IMR-90 (cell line): ENCODE measurements at regions not wholly inside any gene's neighbourhood (a gene's known extent, or its start where the extent isn't known, plus 50 kb on each side); places are given as distances from the start of the nearest gene placed in this dataset.

Experiments
- ATAC-seq: fragments of 200-7000 bp; cut with Tn5 transposase; 2 replicates; pipeline ENCODE4 v1.9.1; 2020; ENCODE audit warnings: low read depth, mild to moderate bottlenecking, moderate library complexity
- BruUV-seq: library from RNA; stranded (reverse); fragments of 400-500 nt; replicated peaks from 2 replicates; lab custom pipeline; 2021; lab: Mats Ljungman, UMichigan
- CTCF ChIA-PET: fragments of 300-600 bp; formaldehyde crosslinking; extraction: SDS; loops from one replicate; lab custom pipeline; 2021; ENCODE audit warnings: antibody characterized with exemption; lab: Yijun Ruan, JAX
- POLR2A ChIA-PET: fragments of 300-600 bp; sonication (Branson Sonifier 250); formaldehyde crosslinking; loops from one replicate; lab custom pipeline; 2022; ENCODE audit warnings: antibody characterized with exemption; ENCODE audit not compliant: unreplicated experiment; lab: Charles Lee
- DNase-seq: peaks from one replicate; pipeline ENCODE4 v3.0.0; 2013
- H2AFZ ChIP-seq: replicated peaks from 2 replicates; pipeline ENCODE3; 2013; ENCODE audit warnings: low read length, mild to moderate bottlenecking; ENCODE audit not compliant: poor library complexity
- H2AK5ac ChIP-seq: 2 replicates; pipeline ENCODE4 v1.6.1; 2013; ENCODE audit warnings: low read depth, low read length, inconsistent platforms
- H2AK9ac ChIP-seq: replicated peaks from 2 replicates; pipeline ENCODE3; 2013; ENCODE audit warnings: mild to moderate bottlenecking, low read depth, low read length, moderate library complexity; ENCODE audit not compliant: poor library complexity
- H2BK120ac ChIP-seq: 2 replicates; pipeline ENCODE4 v1.6.1; 2013; ENCODE audit warnings: low read depth, low read length, inconsistent platforms
- H2BK15ac ChIP-seq: 3 replicates; pipeline ENCODE4 v1.6.1; 2013; ENCODE audit warnings: low read depth, low read length, inconsistent platforms
- H2BK20ac ChIP-seq: 2 replicates; pipeline ENCODE4 v1.6.1; 2013; ENCODE audit warnings: low read depth, mild to moderate bottlenecking, inconsistent platforms, low read length, moderate library complexity
- H2BK5ac ChIP-seq: 2 replicates; pipeline ENCODE4 v1.6.1; 2013; ENCODE audit warnings: mild to moderate bottlenecking, low read depth, low read length, inconsistent platforms; ENCODE audit not compliant: poor library complexity, severe bottlenecking
- H3K14ac ChIP-seq: replicated peaks from 2 replicates; pipeline ENCODE4 v1.6.1; 2013; ENCODE audit warnings: low read depth, low read length, inconsistent platforms
- H3K18ac ChIP-seq: 2 replicates; pipeline ENCODE4 v1.6.1; 2013; ENCODE audit warnings: low read depth, low read length, control low read depth
- H3K23ac ChIP-seq: 2 replicates; pipeline ENCODE4 v1.6.1; 2013; ENCODE audit warnings: low read depth, low read length, inconsistent platforms
- H3K27ac ChIP-seq: 2 replicates; pipeline ENCODE4 v1.5.1; 2013; ENCODE audit warnings: mild to moderate bottlenecking, control low read depth, low read length; ENCODE audit not compliant: insufficient read depth
- H3K27me3 ChIP-seq: 2 replicates; pipeline ENCODE4 v1.6.1; 2013; ENCODE audit warnings: low read length; ENCODE audit not compliant: control insufficient read depth, insufficient read depth
- H3K36me3 ChIP-seq: 2 replicates; pipeline ENCODE4 v1.6.1; 2013; ENCODE audit warnings: low read length, mixed read lengths; ENCODE audit not compliant: control insufficient read depth, insufficient read depth
- H3K4ac ChIP-seq: 2 replicates; pipeline ENCODE4 v1.6.1; 2013; ENCODE audit warnings: low read depth, low read length, inconsistent platforms
- H3K4me1 ChIP-seq: 2 replicates; pipeline ENCODE4 v1.6.1; 2013; ENCODE audit warnings: low read length, mixed read lengths; ENCODE audit not compliant: control insufficient read depth, insufficient read depth
- H3K4me2 ChIP-seq: 2 replicates; pipeline ENCODE4 v1.6.1; 2013; ENCODE audit warnings: low read depth, mild to moderate bottlenecking, control low read depth, low read length, moderate library complexity
- H3K4me3 ChIP-seq: 2 replicates; pipeline ENCODE4 v1.5.1; 2013; ENCODE audit warnings: low read depth, mild to moderate bottlenecking, control low read depth, low read length, moderate library complexity; ENCODE audit not compliant: insufficient read depth
- H3K56ac ChIP-seq: 2 replicates; pipeline ENCODE4 v1.6.1; 2013; ENCODE audit warnings: low read length, inconsistent platforms; ENCODE audit not compliant: insufficient read depth; ENCODE audit errors: extremely low read depth
- H3K79me1 ChIP-seq, 2 experiments: 2 replicates each; pipeline ENCODE4 v1.6.1; 2013; ENCODE audit warnings: low read length in 2 of 2, inconsistent platforms in 1 of 2, low read depth in 1 of 2
- H3K9ac ChIP-seq: 2 replicates; pipeline ENCODE4 v1.6.1; 2013; ENCODE audit warnings: low read depth, low read length, control low read depth
- H3K9me1 ChIP-seq: 2 replicates; pipeline ENCODE4 v1.6.1; 2013; ENCODE audit warnings: low read length, inconsistent platforms; ENCODE audit not compliant: insufficient read depth
- H3K9me3 ChIP-seq: 2 replicates; pipeline ENCODE4 v1.6.1; 2013; ENCODE audit warnings: low read length; ENCODE audit not compliant: control insufficient read depth, insufficient read depth
- H4K20me1 ChIP-seq: 2 replicates; pipeline ENCODE4 v1.6.1; 2013; ENCODE audit warnings: low read length, inconsistent platforms; ENCODE audit not compliant: insufficient read depth
- H4K5ac ChIP-seq: 2 replicates; pipeline ENCODE4 v1.6.1; 2013; ENCODE audit warnings: mild to moderate bottlenecking, low read depth, low read length, control low read depth
- H4K8ac ChIP-seq, 2 experiments: 2 replicates each; pipeline ENCODE4 v1.6.1; 2013; ENCODE audit warnings: low read depth in 2 of 2, low read length in 2 of 2, control low read depth in 1 of 2, inconsistent platforms in 1 of 2
- H4K91ac ChIP-seq: 2 replicates; pipeline ENCODE4 v1.6.1; 2013; ENCODE audit warnings: low read depth, low read length, inconsistent platforms; ENCODE audit not compliant: insufficient read depth
- CEBPB ChIP-seq: IDR thresholded peaks from 2 replicates; pipeline ENCODE4 v1.6.1; 2012; ENCODE audit warnings: low read depth, low read length, improper control_type of control experiment
- CTCF ChIP-seq: conservative IDR thresholded peaks from 2 replicates; pipeline ENCODE4 v1.5.1; 2012; ENCODE audit warnings: mild to moderate bottlenecking, low read depth, low read length, improper control_type of control experiment
- ELK1 ChIP-seq: fragments of 150-350 bp; IDR thresholded peaks from 2 replicates; pipeline ENCODE4 v1.6.1; 2016; ENCODE audit warnings: low read depth, mild to moderate bottlenecking, low read length, moderate library complexity, borderline replicate concordance
- FOS ChIP-seq: fragments of 150-350 bp; IDR thresholded peaks from 2 replicates; pipeline ENCODE4 v1.6.1; 2016; ENCODE audit warnings: low read depth, low read length
- MAFK ChIP-seq: IDR thresholded peaks from 2 replicates; pipeline ENCODE4 v1.6.1; 2012; ENCODE audit warnings: low read depth, low read length, improper control_type of control experiment
- MAZ ChIP-seq: IDR thresholded peaks from 2 replicates; pipeline ENCODE4 v1.6.1; 2012; ENCODE audit warnings: low read depth, mild to moderate bottlenecking, low read length, improper control_type of control experiment, moderate library complexity, borderline replicate concordance
- MXI1 ChIP-seq: IDR thresholded peaks from 2 replicates; pipeline ENCODE4 v1.6.1; 2012; ENCODE audit warnings: low read depth, mild to moderate bottlenecking, low read length, moderate library complexity, borderline replicate concordance
- NFE2L2 ChIP-seq: fragments of 150-350 bp; IDR thresholded peaks from 2 replicates; pipeline ENCODE4 v1.6.1; 2016; ENCODE audit warnings: low read depth, mild to moderate bottlenecking, low read length
- RCOR1 ChIP-seq: IDR thresholded peaks from 2 replicates; pipeline ENCODE4 v1.6.1; 2012; ENCODE audit warnings: mild to moderate bottlenecking, low read length, improper control_type of control experiment; ENCODE audit not compliant: insufficient replicate concordance
- RFX5 ChIP-seq: IDR thresholded peaks from 2 replicates; pipeline ENCODE4 v1.8.0; 2012; ENCODE audit warnings: low read depth, mild to moderate bottlenecking, low read length, moderate library complexity
- USF2 ChIP-seq: fragments of 150-350 bp; IDR thresholded peaks from 2 replicates; pipeline ENCODE4 v1.6.1; 2017; ENCODE audit warnings: mild to moderate bottlenecking, antibody characterized with exemption, low read length, low read depth
- WGBS, 2 experiments: methylation state at CpG; one replicate each; pipeline versions ENCODE4 v1.1.5 to v1.1.7; 2013; ENCODE audit warnings: missing lambda C conversion rate in 2 of 2; ENCODE audit not compliant: insufficient read length in 1 of 2; ENCODE audit errors: extremely low coverage in 2 of 2; 5-methylcytosine and 5-hydroxymethylcytosine counted together
- dilution Hi-C: fragments of 300-500 bp; cut with HindIII; formaldehyde crosslinking; loops from one replicate; pipeline ENCODE4 v1.14.3; 2018; ENCODE audit warnings: low sequenced_read_pairs; ENCODE audit not compliant: unreplicated experiment
- in situ Hi-C: fragments of 300-500 bp; cut with MboI; formaldehyde crosslinking; loops from 3 replicates; pipeline ENCODE4 v1.14.3; 2019; ENCODE audit warnings: low sequenced_read_pairs, inconsistent platforms, mixed read lengths
- intact Hi-C: fragments of 100-400 bp; cut with micrococcal nuclease; formaldehyde crosslinking; loops from 2 replicates; pipeline ENCODE4 v1.10.0; 2022

- Histone ChIP-seq H3K23ac (no peak overlapping the region), H3K18ac (no peak overlapping the region), H2AFZ (no peak overlapping the region), H2BK15ac (no peak overlapping the region), H3K56ac (no peak overlapping the region), H3K4me3 (no peak overlapping the region), H3K9me3 (peaks cover 3% of the 10 kb centered on the region; the same call in 1 of the 2 replicates), H4K5ac (no peak overlapping the region), H4K8ac (no peak overlapping the region), H3K4ac (no peak overlapping the region), H3K9ac (no peak overlapping the region), H3K4me2 (no peak overlapping the region), H3K27me3 (peaks cover 10% of the 10 kb centered on the region), H2BK20ac (no peak overlapping the region), H3K79me1 (no peaks in the 10 kb centered on the region), H3K27ac (no peak overlapping the region), H2BK120ac (no peak overlapping the region), H2AK9ac (no peak overlapping the region), H2BK5ac (no peak overlapping the region), H4K20me1 (no peaks in the 10 kb centered on the region), H3K36me3 (no peaks in the 10 kb centered on the region), H3K14ac (no peak overlapping the region), H3K4me1 (no peaks in the 10 kb centered on the region), H4K91ac (no peak overlapping the region), H3K9me1 (no peaks in the 10 kb centered on the region), H2AK5ac (no peak overlapping the region)
- POLR2A ChIA-PET, result no interaction called here
- no peak for DNase-seq
- CTCF ChIA-PET, result no interaction called here
- no TSS peak for BruUV-seq
- in situ Hi-C loops, result no loop called here
- TF ChIP-seq USF2 (no peak), RFX5 (no peak), FOS (no peak), MAZ (no peak), MXI1 (no peak), CEBPB (no peak), RCOR1 (no peak), CTCF (no peak), NFE2L2 (no peak), MAFK (no peak), ELK1 (no peak)
- dilution Hi-C loops, result no loop called here
- 20% methylated on average over 1 of the region's 4 CpGs; no CpG with 5 or more reads in 1 of the 2 experiments for WGBS, 2 experiments
- ATAC-seq, result no peak
- intact Hi-C loops, result no loop called here
These were observed 289.5 kb upstream of the IL12B start for GRCh38 chr5:159619826-159620225.
